ENCODE measurements at regions not wholly inside any gene's neighbourhood (a gene's known extent, or its start where the extent isn't known, plus 50 kb on each side); places are given as distances from the start of the nearest gene placed in this dataset.

DNA sequence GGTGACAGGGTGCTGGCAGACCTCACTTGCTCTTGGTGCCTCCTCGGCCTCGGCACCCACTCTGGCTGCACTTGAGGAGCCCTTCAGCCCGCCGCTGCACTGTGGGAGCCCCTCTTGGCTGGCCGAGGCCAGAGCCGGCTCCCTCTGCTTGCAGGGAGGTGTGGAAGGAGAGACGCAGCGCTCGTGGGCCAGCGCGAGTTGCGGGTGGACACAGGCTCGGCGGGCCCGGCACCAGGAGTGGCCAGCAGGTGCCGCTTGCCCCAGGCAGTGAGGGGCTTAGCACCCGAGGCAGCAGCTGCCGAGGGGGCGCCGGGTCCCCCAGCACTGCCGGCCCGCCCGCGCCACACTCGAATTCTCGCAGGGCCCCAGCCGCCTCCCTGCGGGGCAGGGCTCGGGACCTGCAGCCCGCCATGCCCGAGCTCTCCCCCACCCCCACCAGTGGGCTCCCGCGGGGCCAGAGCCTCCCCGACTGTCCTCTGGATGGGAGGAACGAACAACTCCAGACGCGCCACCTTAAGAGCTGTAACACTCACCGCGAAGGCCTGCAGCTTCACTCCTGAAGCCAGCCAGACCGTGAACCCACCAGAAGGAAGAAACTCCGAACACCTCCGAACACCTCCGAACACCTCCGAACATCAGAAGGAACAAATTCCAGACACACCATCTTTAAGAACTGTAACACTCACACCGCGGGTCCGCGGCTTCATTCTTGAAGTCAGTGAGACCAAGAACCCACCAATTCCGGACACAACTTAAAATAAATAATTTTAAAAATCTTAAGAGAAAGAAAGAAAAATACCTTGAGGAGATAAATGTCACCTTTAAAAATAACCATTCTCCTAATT is 311.1 kb upstream of the SLC7A11 start:
- no peaks in the 10 kb centered on the region for H3K4me1 Mint-ChIP-seq
- no peaks in the 10 kb centered on the region for H3K27me3 Mint-ChIP-seq (ENCODE audit: low read depth, poor library complexity)
- H3K9me3 Mint-ChIP-seq, result peaks cover 12% of the 10 kb centered on the region
- H3K4me3 Mint-ChIP-seq, result no peak overlapping the region
- TF ChIP-seq, protein P1, sequence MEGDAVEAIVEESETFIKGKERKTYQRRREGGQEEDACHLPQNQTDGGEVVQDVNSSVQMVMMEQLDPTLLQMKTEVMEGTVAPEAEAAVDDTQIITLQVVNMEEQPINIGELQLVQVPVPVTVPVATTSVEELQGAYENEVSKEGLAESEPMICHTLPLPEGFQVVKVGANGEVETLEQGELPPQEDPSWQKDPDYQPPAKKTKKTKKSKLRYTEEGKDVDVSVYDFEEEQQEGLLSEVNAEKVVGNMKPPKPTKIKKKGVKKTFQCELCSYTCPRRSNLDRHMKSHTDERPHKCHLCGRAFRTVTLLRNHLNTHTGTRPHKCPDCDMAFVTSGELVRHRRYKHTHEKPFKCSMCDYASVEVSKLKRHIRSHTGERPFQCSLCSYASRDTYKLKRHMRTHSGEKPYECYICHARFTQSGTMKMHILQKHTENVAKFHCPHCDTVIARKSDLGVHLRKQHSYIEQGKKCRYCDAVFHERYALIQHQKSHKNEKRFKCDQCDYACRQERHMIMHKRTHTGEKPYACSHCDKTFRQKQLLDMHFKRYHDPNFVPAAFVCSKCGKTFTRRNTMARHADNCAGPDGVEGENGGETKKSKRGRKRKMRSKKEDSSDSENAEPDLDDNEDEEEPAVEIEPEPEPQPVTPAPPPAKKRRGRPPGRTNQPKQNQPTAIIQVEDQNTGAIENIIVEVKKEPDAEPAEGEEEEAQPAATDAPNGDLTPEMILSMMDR (IDR thresholded peaks at IDR 0.05), result no peak
- no peak for DNase-seq
- no peak overlapping the region for H3K27ac Mint-ChIP-seq
- H3K36me3 Mint-ChIP-seq (ENCODE audit: low read depth), result no peaks in the 10 kb centered on the region

DNA sequence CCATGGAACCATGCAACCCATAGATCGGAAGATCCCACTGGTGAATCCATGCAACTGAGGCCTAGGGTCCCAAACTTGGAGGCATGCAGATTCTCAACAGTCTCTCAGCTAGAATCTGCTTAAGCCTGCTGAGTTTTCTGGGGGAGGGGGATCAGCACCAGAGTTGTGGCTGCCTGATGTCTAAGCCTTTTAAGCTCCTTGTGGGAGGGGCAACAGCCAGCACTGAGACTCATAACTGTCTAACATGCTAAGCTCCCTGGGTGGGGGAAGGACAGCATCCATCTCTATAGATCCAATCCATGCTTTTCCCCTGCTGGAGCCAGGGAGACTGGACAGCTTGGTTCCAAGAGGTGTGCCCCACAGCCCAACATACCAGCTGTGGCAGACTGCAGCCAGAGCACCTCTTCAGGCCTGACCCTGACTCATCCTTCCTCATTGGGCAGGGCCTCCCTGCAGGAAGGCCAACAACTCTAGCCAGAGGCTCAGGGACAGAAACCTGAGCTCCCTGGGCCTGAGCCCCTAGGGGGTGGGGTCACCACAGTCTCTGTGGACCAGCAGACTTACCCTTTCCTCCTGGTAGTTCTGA is 300.1 kb upstream of the SLC7A11 start:
- peaks cover 43% of the 10 kb centered on the region for H3K9me3 Mint-ChIP-seq
- H3K27ac Mint-ChIP-seq, result no peak overlapping the region
- H3K4me3 Mint-ChIP-seq, result no peak overlapping the region
- no peak for DNase-seq
- H3K27me3 Mint-ChIP-seq (ENCODE audit: low read depth, poor library complexity), result no peaks in the 10 kb centered on the region
- H3K4me1 Mint-ChIP-seq, result no peaks in the 10 kb centered on the region
- peaks cover 6% of the 10 kb centered on the region for H3K36me3 Mint-ChIP-seq (ENCODE audit: low read depth)
- TF ChIP-seq, protein P1 (IDR thresholded peaks at IDR 0.05), result no peak

DNA sequence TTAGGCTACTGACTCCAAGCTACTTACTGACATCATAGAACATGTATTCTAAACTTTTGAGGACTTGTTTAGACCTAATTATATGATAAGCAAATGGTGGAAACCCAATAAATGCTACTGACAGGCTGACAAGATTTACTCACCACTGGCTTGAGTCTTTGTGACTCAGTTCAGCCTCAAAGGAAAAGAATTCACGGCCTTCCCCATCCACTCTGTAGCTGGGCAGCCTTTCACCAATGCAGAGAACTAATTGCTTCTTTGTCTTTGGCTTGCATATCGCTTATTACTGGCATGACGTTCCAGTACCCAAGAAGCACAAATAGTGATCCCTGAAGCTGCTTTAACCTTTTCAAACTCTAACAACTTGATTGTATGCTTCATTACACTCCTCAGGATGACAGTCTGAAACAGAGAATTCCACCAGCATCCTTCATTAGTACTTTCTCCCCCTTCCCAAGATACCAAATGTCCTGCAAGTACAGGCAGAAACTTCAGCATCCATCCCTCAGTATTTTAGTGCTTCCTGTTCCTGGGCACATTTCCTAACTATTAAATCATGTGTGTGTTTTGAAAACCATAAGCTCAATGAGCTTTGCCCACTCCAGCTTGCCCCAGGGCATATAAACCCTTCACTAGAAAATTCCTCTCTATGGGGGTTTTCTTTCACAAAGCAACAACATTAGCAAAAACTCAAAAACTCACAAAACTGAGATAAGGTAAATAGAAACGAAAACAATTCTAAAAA is 298.1 kb upstream of the SLC7A11 start:
- Mint-ChIP-seq H3K36me3 (ENCODE audit: low read depth) (peaks cover 4% of the 10 kb centered on the region), H3K4me3 (no peak overlapping the region), H3K9me3 (peaks cover 29% of the 10 kb centered on the region), H3K27ac (no peak overlapping the region), H3K27me3 (ENCODE audit: low read depth, poor library complexity) (no peaks in the 10 kb centered on the region), H3K4me1 (no peaks in the 10 kb centered on the region)
- DNase-seq, result no peak
- TF ChIP-seq, protein P1 (IDR thresholded peaks at IDR 0.05), result no peak

DNA sequence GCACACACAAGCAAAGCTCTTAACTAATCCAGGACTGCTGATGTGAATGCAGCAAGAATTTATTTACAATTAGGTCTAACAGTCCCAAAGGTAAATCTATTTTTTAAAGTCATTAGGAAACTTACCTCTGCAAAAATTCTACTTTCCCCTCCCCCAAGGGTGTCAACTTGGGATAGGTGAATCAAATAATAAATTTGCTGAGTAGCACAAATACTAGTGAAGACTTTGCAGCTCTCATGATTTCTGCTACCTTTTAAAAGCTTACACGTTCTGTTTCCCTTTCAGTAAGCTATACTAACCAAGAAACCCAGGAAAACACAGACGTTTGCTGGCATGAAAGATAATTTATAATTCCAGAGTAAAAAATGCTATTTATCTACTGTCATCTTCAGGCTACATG is 296.6 kb upstream of the SLC7A11 start:
- H3K4me3 Mint-ChIP-seq, result no peak overlapping the region
- H3K4me1 Mint-ChIP-seq, result no peaks in the 10 kb centered on the region
- H3K27ac Mint-ChIP-seq, result no peak overlapping the region
- peaks cover 22% of the 10 kb centered on the region for H3K9me3 Mint-ChIP-seq
- TF ChIP-seq, protein P1 (IDR thresholded peaks at IDR 0.05), result no peak
- peaks cover 4% of the 10 kb centered on the region for H3K36me3 Mint-ChIP-seq (ENCODE audit: low read depth)
- no peaks in the 10 kb centered on the region for H3K27me3 Mint-ChIP-seq (ENCODE audit: low read depth, poor library complexity)
- no peak for DNase-seq

DNA sequence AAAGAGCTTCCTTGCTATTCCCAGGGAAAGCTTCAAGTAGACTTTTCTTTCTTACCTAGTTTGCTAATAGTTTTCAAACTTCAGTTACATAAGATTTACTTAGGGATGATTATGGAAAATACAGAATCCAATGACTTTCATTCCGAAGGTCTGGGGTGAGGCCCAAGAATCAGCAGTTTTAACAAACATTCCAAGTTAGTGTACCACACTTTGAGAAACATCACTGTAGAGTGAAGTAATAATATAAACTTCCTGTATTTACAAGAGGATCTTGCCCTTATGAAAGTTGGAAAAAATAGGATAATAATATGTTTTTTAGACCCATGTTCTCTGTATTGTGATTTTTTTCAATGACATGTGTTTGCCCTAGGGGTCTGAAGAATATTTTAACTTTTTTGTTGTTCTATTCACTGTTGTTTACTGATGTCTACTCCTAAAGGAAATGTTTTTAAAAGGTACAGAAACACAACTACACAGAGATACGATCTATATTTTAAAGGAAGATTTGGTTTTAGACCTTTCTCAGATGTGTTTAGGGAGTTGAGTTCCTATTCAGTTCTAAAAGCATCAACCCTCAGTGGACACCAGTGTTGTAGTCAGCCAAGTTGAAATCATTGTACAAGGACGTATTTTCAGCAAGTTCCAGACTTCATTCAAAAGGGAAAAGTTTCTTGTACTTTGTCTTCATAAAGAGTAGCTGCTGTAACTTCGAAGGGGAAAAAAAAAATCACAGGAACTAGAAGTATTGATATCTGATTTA is 295.8 kb upstream of the SLC7A11 start:
- Mint-ChIP-seq H3K9me3 (peaks cover 22% of the 10 kb centered on the region), H3K27me3 (ENCODE audit: low read depth, poor library complexity) (no peaks in the 10 kb centered on the region), H3K36me3 (ENCODE audit: low read depth) (peaks cover 6% of the 10 kb centered on the region), H3K4me3 (no peak overlapping the region), H3K4me1 (no peaks in the 10 kb centered on the region), H3K27ac (peak overlapping the region; percentile 15)
- TF ChIP-seq, protein P1 (IDR thresholded peaks at IDR 0.05), result no peak
- DNase-seq, result no peak

Data from nephron progenitor cell (in vitro differentiated cells).